T-helper 1 cell treated with Interleukin-12 subunit alpha and Interleukin-12 subunit beta and Interleukin-4 antibody, amounts not matched to agents 30 ng/mL and 1 ng/mL, for 36 hours (primary cell): ENCODE measurements at regions not wholly inside any gene's neighbourhood (a gene's known extent, or its start where the extent isn't known, plus 50 kb on each side); places are given as distances from the start of the nearest gene placed in this dataset.
"Not testable (repeated sequence)": the region's sequence is repeated elsewhere in the genome, so short reads cannot be mapped to it uniquely, and the experiment has no call there.

Experiments
- intact Hi-C: fragments of 100-400 bp; cut with micrococcal nuclease; formaldehyde crosslinking; loops from one replicate; pipeline ENCODE4 v1.15.1; 2024

DNA sequence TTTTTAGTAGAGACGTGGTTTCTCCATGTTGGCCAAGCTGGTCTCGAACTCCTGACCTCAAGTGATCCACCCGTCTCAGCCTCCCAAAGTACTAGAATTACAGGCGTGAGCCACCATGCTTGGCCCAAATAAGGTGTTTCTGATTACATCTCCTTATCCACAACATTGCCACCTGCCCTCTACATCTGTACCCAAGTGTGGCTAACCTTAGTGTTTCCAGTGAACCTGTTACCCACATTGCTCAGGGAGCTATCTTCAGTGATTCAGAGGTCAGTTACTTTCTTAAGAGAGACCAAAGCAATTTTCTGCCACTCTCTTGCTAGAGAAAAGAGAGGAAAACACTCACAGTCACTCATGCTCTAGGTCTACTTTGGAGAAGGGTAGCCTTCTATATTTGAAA, 115.0 kb upstream of the SLC39A10 start:
- intact Hi-C loops, result no loop called here

- intact Hi-C loops, result loop anchor here (5.0 to 10.0 kb wide), 5 partner anchors 623 to 1766 kb away; partner anchors contain the start of gene PGAP1
These were observed 118.1 kb upstream of the SLC39A10 start for GRCh38 chr2:195538937-195539336.

GRCh38 chr2:195537811-195538210, 119.2 kb upstream of the SLC39A10 start:
- intact Hi-C loops, result loop anchor here (5.0 to 10.0 kb wide), 5 partner anchors 624 to 1767 kb away; partner anchors contain the start of gene PGAP1

GRCh38 chr2:195536906-195537305, 120.1 kb upstream of the SLC39A10 start:
- intact Hi-C loops, result loop anchor here (1.0 to 10.0 kb wide), 12 partner anchors 7 to 1768 kb away; partner anchors contain the start of genes DNAH7, PGAP1 and SLC39A10

DNA sequence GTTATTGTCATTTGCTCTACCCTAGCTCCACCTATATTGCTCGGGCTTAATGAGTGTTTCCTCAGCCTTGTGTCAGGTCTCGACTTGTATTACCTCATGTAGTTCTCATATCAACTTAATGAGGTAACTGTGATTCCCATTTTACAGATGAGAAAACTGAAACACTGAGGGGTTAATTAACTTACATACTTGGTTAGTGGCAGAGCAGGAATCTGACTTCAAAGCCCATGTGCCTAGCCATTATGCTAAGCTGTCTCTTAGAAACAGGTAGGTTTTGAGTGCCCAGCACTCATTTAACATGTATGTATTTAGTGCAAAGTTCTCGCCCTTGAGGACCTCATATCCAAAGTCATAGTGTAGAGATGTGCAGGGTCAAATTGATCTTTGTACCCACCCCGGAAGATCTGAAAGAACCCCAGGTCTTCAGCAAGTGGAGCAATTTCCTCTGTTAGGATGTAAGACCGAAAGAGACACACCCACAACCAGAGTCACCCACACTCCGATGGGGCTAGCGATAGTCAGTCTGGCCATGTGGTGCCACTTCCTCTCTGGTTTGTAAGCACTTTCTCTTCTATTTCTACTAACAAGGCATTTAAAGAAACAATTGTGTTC, 121.0 kb upstream of the SLC39A10 start:
- intact Hi-C loops, result loop anchor here (1.0 to 10.0 kb wide), 13 partner anchors 8 to 1769 kb away; partner anchors contain the start of genes DNAH7, PGAP1 and SLC39A10

- intact Hi-C loops, result loop anchor here (1.0 to 10.0 kb wide), 8 partner anchors 13 to 1770 kb away; partner anchors contain the start of gene PGAP1
These were observed 122.1 kb upstream of the SLC39A10 start for GRCh38 chr2:195534971-195535370.

GRCh38 chr2:195533771-195534642, 123.0 kb upstream of the SLC39A10 start:
- intact Hi-C loops, result loop anchor here (1.0 to 10.0 kb wide), 10 partner anchors 12 to 1771 kb away; partner anchors contain the start of gene PGAP1

- intact Hi-C loops, result loop anchor here (1.0 to 10.0 kb wide), 10 partner anchors 34 to 1772 kb away; partner anchors contain the start of genes DNAH7 and PGAP1
These were observed 124.3 kb upstream of the SLC39A10 start for GRCh38 chr2:195532628-195533271.

DNA sequence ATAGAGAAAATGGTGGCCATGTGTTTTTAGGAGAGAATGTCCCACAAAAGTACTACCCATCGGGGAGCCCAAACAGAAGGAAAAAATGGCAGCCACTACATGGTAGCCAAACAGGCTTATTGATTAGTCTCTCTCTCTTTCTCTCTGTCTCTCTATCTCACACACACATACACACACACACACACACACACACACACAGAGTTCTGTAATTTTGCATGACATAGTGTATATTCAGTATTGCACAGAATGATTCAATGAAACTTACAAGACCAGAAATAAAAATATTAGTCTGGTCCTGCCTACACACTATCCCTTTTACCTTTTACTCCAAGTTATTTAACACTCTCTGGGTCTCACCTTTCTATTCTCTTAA, 124.8 kb upstream of the SLC39A10 start:
- intact Hi-C loops, result loop anchor here (1.0 to 10.0 kb wide), 10 partner anchors 34 to 1773 kb away; partner anchors contain the start of genes DNAH7 and PGAP1

GRCh38 chr2:195531754-195532153, 125.3 kb upstream of the SLC39A10 start:
- intact Hi-C loops, result loop anchor here (1.0 to 10.0 kb wide), 10 partner anchors 33 to 1773 kb away; partner anchors contain the start of genes DNAH7 and PGAP1

GRCh38 chr2:195523242-195523641, 133.8 kb upstream of the SLC39A10 start:
- intact Hi-C loops, result not testable (repeated sequence)

DNA sequence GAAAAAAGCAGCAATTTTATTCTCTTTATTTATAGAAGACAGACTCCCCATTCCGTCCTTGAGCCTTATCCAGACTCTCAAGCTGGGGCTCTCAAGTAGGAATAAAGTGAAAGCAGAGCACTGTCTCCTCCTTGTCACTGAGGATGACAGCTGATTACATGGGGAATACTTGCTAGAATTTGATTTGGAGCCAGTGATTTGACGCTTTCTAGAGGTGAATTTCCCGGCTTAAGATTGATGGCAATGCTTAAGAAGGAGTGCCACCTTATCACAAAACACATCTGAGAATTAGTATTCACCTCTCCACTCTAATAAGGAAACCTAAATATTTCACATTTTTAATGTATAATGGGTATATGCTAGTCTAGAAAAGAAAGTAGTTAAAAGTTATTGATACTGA, 135.4 kb upstream of the SLC39A10 start:
- intact Hi-C loops, result no loop called here

DNA sequence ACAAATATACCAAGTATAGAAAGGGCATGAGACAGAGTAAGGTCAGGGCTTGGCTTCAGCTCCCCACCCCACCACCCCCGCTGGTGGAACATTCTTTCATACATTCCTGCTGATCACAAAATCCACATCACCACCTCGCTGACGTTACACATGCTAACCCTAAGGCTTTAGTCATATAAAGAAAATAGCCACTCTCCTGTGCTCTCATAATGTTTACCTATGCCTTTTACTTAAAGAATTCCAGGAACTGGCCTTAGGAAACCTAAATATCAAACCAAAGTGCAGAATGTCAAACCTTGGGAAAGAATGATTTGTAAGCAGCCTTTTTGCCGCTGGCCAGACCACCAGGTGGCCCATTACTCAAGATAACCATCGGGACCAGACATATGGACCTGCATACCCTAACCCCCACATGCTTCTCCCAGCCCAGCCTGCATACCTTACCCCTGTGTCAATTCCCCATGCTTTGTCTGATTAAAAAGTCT, 136.3 kb upstream of the SLC39A10 start:
- intact Hi-C loops, result no loop called here

DNA sequence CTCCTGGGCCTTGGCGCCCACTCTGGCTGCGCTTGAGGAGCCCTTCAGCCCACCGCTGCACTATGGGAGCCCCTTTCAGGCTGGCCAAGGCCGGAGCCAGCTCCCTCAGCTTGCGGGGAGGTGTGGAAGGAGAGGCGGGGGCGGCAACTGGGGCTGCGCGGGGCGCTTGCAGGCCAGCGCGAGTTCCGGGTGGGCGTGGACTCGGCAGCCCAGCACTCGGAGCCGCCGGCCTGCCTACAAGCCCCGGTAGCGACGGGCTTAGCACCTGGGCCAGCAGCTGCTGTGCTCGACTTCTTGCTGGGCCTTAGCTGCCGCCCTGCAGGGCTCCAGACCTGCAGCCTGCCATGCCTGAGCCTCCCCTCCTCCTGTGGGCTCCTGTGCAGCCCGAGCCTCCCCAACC, 141.5 kb upstream of the SLC39A10 start:
- intact Hi-C loops, result no loop called here

GRCh38 chr2:195514365-195514764, 142.7 kb upstream of the SLC39A10 start:
- intact Hi-C loops, result no loop called here

DNA sequence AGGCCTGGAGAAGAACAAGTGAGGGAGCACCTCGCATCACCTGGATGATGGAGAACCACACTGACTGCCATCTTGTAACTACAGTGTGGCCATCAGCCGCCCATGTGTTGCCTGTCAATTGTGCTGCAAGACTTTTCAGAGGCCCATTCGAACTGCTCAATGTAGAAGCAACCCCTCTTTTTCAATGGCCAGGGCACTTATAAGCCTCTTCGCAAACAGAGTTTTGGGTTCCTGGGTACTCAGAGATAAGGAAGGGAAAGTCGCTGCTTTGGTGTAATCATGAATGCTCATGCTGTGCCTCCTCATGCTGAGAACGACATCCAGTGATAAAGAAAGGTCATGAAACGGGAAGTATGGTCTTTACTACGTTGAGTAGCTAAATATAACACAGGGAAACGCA, 143.9 kb upstream of the SLC39A10 start:
- intact Hi-C loops, result no loop called here

DNA sequence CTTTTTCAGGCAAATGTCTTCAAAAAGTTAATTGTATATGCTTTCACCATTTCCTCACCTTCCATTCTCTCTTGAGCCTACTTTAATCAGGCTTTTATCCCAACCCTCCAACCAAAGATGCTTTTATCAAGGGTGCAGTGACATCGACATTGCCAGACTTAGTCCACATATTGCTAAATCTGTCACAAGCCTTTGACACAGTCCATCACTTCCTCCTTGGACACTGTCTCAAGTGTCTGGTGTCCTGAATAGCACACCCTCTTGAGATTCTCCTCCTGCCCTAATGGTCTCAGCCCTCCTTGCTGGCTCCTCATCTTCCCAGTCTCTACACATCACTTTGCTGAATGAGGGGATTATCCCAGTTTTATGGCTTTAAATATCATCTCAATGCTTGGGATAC, 147.5 kb upstream of the SLC39A10 start:
- intact Hi-C loops, result no loop called here

DNA sequence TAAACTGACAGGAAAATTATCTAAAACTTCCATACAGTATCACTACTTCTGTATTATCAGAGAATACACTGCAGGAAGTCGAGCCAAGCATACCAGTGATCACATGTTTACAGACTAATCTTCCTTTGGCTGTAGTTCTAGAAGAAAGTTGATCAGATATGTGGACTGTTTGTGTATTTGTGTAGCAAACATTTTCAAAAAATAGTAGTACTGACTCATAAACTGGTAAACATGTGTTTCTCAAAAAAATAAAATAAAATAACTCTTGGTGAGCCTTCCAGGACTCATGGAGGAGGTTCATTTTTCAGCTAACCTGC, 148.9 kb upstream of the SLC39A10 start:
- intact Hi-C loops, result no loop called here

DNA sequence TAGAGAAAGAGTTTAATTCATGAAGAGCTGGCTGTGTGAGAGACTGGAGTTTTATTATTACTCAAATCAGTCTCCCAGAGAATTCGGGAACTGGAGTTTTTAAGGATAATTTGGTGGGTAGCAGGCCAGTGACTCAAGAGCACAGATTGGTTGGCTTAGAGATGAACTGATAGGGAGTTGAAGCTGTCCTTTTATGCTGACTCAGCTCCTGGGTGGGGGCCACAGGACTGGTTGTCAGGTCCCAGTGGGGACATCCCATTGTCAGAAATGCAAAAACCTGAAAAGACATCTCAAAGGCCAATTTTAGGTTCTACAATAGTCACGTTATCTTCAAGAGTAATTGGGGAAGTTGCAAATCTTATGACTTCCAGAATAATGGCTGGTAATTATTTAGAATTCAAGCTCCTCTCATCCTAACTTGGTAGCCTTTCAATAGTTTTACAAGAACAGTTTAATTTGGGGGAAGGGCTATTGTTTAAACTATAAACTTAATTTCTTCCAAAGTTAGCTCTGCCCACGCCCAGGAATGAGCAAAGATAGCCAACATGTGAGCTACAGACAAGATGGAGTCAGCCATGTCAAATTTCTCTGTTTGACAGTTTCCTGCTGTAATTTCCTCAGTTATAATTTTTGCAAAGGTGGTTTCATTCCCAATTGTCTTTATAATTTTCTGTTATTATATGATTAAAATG, 149.4 kb upstream of the SLC39A10 start:
- intact Hi-C loops, result no loop called here

- intact Hi-C loops, result no loop called here
These were observed 151.3 kb upstream of the SLC39A10 start for GRCh38 chr2:195505701-195506100.

GRCh38 chr2:195503208-195503607, 153.8 kb upstream of the SLC39A10 start:
- intact Hi-C loops, result no loop called here
